ENCODE measurements at regions not wholly inside any gene's neighbourhood (a gene's known extent, or its start where the extent isn't known, plus 50 kb on each side); places are given as distances from the start of the nearest gene placed in this dataset.

GRCh38 chr1:94616506-94616905 lies 74.9 kb upstream of the F3 start:
- TF ChIP-seq BHLHE40 (IDR thresholded peaks at IDR 0.05; ENCODE audit: borderline replicate concordance) (no peak), SUZ12 (IDR thresholded peaks at IDR 0.05) (no peak), PKNOX1 (IDR thresholded peaks at IDR 0.05) (no peak), ARNT (IDR thresholded peaks at IDR 0.05) (no peak), ZNF384 (IDR thresholded peaks at IDR 0.05) (no peak), FOXA1 (IDR thresholded peaks at IDR 0.05) (no peak), HDGF (IDR thresholded peaks at IDR 0.05; ENCODE audit: borderline replicate concordance) (no peak), SP1 (IDR thresholded peaks at IDR 0.05) (no peak), FOXK2 (IDR thresholded peaks at IDR 0.05) (no peak), TARDBP (IDR thresholded peaks at IDR 0.05) (no peak), ELF4 (IDR thresholded peaks at IDR 0.05) (no peak), FOXM1 (IDR thresholded peaks at IDR 0.05; ENCODE audit: borderline replicate concordance) (no peak), LEF1 (IDR thresholded peaks at IDR 0.05; ENCODE audit: borderline replicate concordance) (no peak), L3MBTL2 (conservative IDR thresholded peaks at IDR 0.05) (no peak)
